ENCODE measurements at regions not wholly inside any gene's neighbourhood (a gene's known extent, or its start where the extent isn't known, plus 50 kb on each side); places are given as distances from the start of the nearest gene placed in this dataset.

- TF ChIP-seq, protein P1, sequence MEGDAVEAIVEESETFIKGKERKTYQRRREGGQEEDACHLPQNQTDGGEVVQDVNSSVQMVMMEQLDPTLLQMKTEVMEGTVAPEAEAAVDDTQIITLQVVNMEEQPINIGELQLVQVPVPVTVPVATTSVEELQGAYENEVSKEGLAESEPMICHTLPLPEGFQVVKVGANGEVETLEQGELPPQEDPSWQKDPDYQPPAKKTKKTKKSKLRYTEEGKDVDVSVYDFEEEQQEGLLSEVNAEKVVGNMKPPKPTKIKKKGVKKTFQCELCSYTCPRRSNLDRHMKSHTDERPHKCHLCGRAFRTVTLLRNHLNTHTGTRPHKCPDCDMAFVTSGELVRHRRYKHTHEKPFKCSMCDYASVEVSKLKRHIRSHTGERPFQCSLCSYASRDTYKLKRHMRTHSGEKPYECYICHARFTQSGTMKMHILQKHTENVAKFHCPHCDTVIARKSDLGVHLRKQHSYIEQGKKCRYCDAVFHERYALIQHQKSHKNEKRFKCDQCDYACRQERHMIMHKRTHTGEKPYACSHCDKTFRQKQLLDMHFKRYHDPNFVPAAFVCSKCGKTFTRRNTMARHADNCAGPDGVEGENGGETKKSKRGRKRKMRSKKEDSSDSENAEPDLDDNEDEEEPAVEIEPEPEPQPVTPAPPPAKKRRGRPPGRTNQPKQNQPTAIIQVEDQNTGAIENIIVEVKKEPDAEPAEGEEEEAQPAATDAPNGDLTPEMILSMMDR (IDR thresholded peaks at IDR 0.05; ENCODE audit: insufficient read depth, low read length, missing control alignments): no peak
- H3K4me3 ChIP-seq (ENCODE audit: low read depth, low read length): no peak overlapping the region
- ChIA-PET CTCF (no interaction called here), POLR2A (no interaction called here)
- no peak for DNase-seq (ENCODE audit: low read depth, low spot score)
These were observed 495.3 kb downstream of the ZIC1 start for GRCh38 chr3:147904421-147904820.

GRCh38 chr3:147906285-147906684 is 497.1 kb downstream of the ZIC1 start:
- CTCF ChIA-PET: no interaction called here
- TF ChIP-seq, protein P1 (IDR thresholded peaks at IDR 0.05; ENCODE audit: insufficient read depth, low read length, missing control alignments): no peak
- DNase-seq (ENCODE audit: low read depth, low spot score): no peak
- POLR2A ChIA-PET: no interaction called here
- no peak overlapping the region for H3K4me3 ChIP-seq (ENCODE audit: low read depth, low read length)

GRCh38 chr3:147914532-147914931 is 505.4 kb downstream of the ZIC1 start:
- ChIA-PET CTCF (no interaction called here), POLR2A (interaction anchor here (0.6 kb wide), 1 partner anchor 31 kb away, joined by 3 read pairs; no protein-coding TSS in a partner anchor)
- TF ChIP-seq, protein P1 (IDR thresholded peaks at IDR 0.05; ENCODE audit: insufficient read depth, low read length, missing control alignments): no peak
- DNase-seq (ENCODE audit: low read depth, low spot score): no peak
- no peak overlapping the region for H3K4me3 ChIP-seq (ENCODE audit: low read depth, low read length)

GRCh38 chr3:147915057-147915456 is 505.9 kb downstream of the ZIC1 start:
- TF ChIP-seq, protein P1 (IDR thresholded peaks at IDR 0.05; ENCODE audit: insufficient read depth, low read length, missing control alignments): no peak
- no peak overlapping the region for H3K4me3 ChIP-seq (ENCODE audit: low read depth, low read length)
- CTCF ChIA-PET: no interaction called here
- no peak for DNase-seq (ENCODE audit: low read depth, low spot score)
- POLR2A ChIA-PET: interaction anchor here (0.6 kb wide), 1 partner anchor 30 kb away, joined by 3 read pairs; no protein-coding TSS in a partner anchor

DNA sequence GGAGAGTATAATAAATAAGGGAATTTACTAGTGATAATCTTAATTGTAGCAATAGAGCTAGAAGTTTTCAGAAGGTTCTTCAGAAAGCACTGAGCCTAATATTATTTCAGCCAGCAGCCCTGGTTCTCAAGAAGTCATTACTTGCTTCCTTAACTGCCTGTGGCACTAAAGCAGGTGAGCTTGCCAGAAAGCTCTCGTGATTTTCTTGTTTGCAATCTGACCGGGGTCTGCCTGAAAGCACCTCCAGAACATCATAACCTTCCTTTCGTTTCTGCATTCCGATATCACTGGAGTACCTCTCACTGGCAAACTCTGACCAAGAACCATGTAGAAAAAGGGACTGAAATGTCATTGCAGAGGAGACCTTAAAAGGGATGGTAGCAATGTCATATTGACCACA is 510.3 kb downstream of the ZIC1 start:
- TF ChIP-seq, protein P1 (IDR thresholded peaks at IDR 0.05; ENCODE audit: insufficient read depth, low read length, missing control alignments): no peak
- CTCF ChIA-PET: no interaction called here
- POLR2A ChIA-PET: no interaction called here
- no peak overlapping the region for H3K4me3 ChIP-seq (ENCODE audit: low read depth, low read length)
- no peak for DNase-seq (ENCODE audit: low read depth, low spot score)

DNA sequence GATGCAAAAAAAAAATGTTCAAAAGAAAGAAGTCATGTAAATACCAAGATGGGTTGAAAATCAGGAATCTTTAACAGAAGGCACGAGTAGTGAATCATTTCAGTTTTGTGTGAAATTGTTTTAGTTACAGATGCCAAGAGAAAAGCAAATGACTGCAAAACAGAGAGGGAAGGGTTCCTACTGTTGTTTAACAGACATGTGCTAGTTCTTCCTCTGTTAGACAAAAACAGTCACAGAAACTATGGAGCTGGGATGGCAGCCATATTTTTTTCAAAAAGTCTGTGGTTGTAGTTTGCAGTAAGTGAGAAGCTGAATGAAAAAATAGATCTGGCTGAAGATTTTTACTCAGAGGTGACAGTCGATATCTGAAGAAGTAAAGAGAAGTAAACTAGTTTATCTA is 511.9 kb downstream of the ZIC1 start:
- CTCF ChIA-PET: no interaction called here
- H3K4me3 ChIP-seq (ENCODE audit: low read depth, low read length): no peak overlapping the region
- TF ChIP-seq, protein P1 (IDR thresholded peaks at IDR 0.05; ENCODE audit: insufficient read depth, low read length, missing control alignments): no peak
- DNase-seq (ENCODE audit: low read depth, low spot score): peak; percentile 46
- POLR2A ChIA-PET: no interaction called here

Data from AG04449 (cell line).